Liver (tissue), 8 donors: ENCODE measurements at regions not wholly inside any gene's neighbourhood (a gene's known extent, or its start where the extent isn't known, plus 50 kb on each side); places are given as distances from the start of the nearest gene placed in this dataset.

Experiments
- DNase-seq: peaks from one replicate; pipeline ENCODE4 v3.0.0-alpha.2; 2017; ENCODE audit warnings: low spot score
- H3K27ac ChIP-seq, 2 donors: one replicate each; pipeline ENCODE4 v1.7.0; 2013; ENCODE audit warnings: inconsistent platforms in 2 of 2, low read length in 2 of 2, control low read depth in 1 of 2, low read depth in 1 of 2, mild to moderate bottlenecking in 1 of 2
- H3K27me3 ChIP-seq, 4 donors: one replicate each; pipeline versions ENCODE4 v1.6.1 to v1.7.0; 2013; ENCODE audit warnings: low read length in 3 of 4, inconsistent platforms in 1 of 4, mild to moderate bottlenecking in 1 of 4, moderate library complexity in 1 of 4; ENCODE audit not compliant: control insufficient read depth in 4 of 4, insufficient read depth in 4 of 4
- H3K36me3 ChIP-seq, 4 donors: one replicate each; pipeline versions ENCODE4 v1.6.1 to v1.7.0; 2013; ENCODE audit warnings: low read length in 3 of 4, mild to moderate bottlenecking in 3 of 4, low read depth in 1 of 4, moderate library complexity in 1 of 4; ENCODE audit not compliant: control insufficient read depth in 4 of 4, insufficient read depth in 3 of 4
- H3K4me1 ChIP-seq, 4 donors: one replicate each; pipeline versions ENCODE4 v1.6.1 to v1.7.0; 2013; ENCODE audit warnings: low read length in 3 of 4, mild to moderate bottlenecking in 3 of 4, moderate library complexity in 1 of 4; ENCODE audit not compliant: control insufficient read depth in 4 of 4, insufficient read depth in 4 of 4
- H3K4me3 ChIP-seq, 3 donors: one replicate each; pipeline versions ENCODE4 v1.6.1 to v1.7.0; 2013; ENCODE audit warnings: low read length in 3 of 3, control low read depth in 1 of 3, low read depth in 1 of 3, mild to moderate bottlenecking in 1 of 3
- H3K9ac ChIP-seq, 2 donors: one replicate each; pipeline ENCODE4 v1.7.0; 2013; ENCODE audit warnings: low read length in 2 of 2, mild to moderate bottlenecking in 2 of 2, moderate library complexity in 2 of 2, control low read depth in 1 of 2, low read depth in 1 of 2
- H3K9me3 ChIP-seq, 4 donors: one replicate each; pipeline versions ENCODE4 v1.6.1 to v1.7.0; 2013; ENCODE audit warnings: low read length in 3 of 4; ENCODE audit not compliant: control insufficient read depth in 4 of 4
- ATF3 ChIP-seq: IDR thresholded peaks from 2 replicates; pipeline ENCODE4 v1.6.1; 2016; ENCODE audit warnings: antibody characterized with exemption
- CTCF ChIP-seq: fragments of 150-350 bp; IDR thresholded peaks from 2 replicates; pipeline ENCODE4 v1.5.1; 2017; ENCODE audit warnings: improper control_type of control experiment, low read depth, low read length; ENCODE audit not compliant: missing input control
- EGR1 ChIP-seq, 2 donors: IDR thresholded peaks; 2 replicates each; pipeline ENCODE4 v1.6.1; 2016 to 2018; ENCODE audit warnings: antibody characterized with exemption in 2 of 2, low read depth in 2 of 2
- FOXA1 ChIP-seq: IDR thresholded peaks from 2 replicates; pipeline ENCODE4 v1.6.1; 2016; ENCODE audit warnings: antibody characterized with exemption
- FOXA2 ChIP-seq: IDR thresholded peaks from 2 replicates; pipeline ENCODE4 v1.6.1; 2016; ENCODE audit warnings: antibody characterized with exemption
- GABPA ChIP-seq, 2 donors: IDR thresholded peaks in 1 of 2; conservative IDR thresholded peaks in 1 of 2; 2 replicates each; pipeline ENCODE4 v1.6.1; 2016; ENCODE audit warnings: antibody characterized with exemption in 2 of 2, mild to moderate bottlenecking in 1 of 2, moderate library complexity in 1 of 2
- HNF4A ChIP-seq, 2 donors: conservative IDR thresholded peaks; 2 replicates each; pipeline ENCODE4 v1.6.1; 2016; ENCODE audit warnings: antibody characterized with exemption in 2 of 2, mild to moderate bottlenecking in 2 of 2
- HNF4G ChIP-seq: IDR thresholded peaks from 2 replicates; pipeline ENCODE4 v1.6.1; 2016; ENCODE audit warnings: antibody characterized with exemption
- JUND ChIP-seq, 2 donors: IDR thresholded peaks; 2 replicates each; pipeline ENCODE4 v1.6.1; 2016; ENCODE audit warnings: antibody characterized with exemption in 2 of 2
- RAD21 ChIP-seq, 2 donors: IDR thresholded peaks; 2 replicates each; pipeline ENCODE4 v1.6.1; 2016; ENCODE audit warnings: antibody characterized with exemption in 2 of 2, mild to moderate bottlenecking in 2 of 2
- REST ChIP-seq: IDR thresholded peaks from 2 replicates; pipeline ENCODE4 v1.6.1; 2016; ENCODE audit warnings: antibody characterized with exemption, mild to moderate bottlenecking
- RXRA ChIP-seq, 2 donors: IDR thresholded peaks; 2 replicates each; pipeline ENCODE4 v1.6.1; 2017 to 2018; ENCODE audit warnings: antibody characterized with exemption in 2 of 2, mild to moderate bottlenecking in 1 of 2
- SP1 ChIP-seq: IDR thresholded peaks from 2 replicates; pipeline ENCODE4 v1.6.1; 2018; ENCODE audit warnings: antibody characterized with exemption, mild to moderate bottlenecking
- TAF1 ChIP-seq: conservative IDR thresholded peaks from 2 replicates; pipeline ENCODE4 v1.6.1; 2016; ENCODE audit warnings: antibody characterized with exemption, mild to moderate bottlenecking
- YY1 ChIP-seq: IDR thresholded peaks from 2 replicates; pipeline ENCODE4 v1.6.1; 2016; ENCODE audit warnings: antibody characterized with exemption, mild to moderate bottlenecking
- WGBS: extraction: QIAGEN DNeasy Blood & Tissue Kit; methylation state at CpG from one replicate; pipeline ENCODE4 v1.1.7; 2013; 5-methylcytosine and 5-hydroxymethylcytosine counted together
- TF ChIP-seq, protein P1 (sequence below): IDR thresholded peaks from 2 replicates; pipeline ENCODE4 v1.6.1; 2016; ENCODE audit warnings: antibody characterized with exemption
- TF ChIP-seq, protein P2 (sequence below): IDR thresholded peaks from 2 replicates; pipeline ENCODE4 v1.6.1; 2016; ENCODE audit warnings: antibody characterized with exemption
- donor health status: healthy.
- donor health status: healthy.
- donor health status: healthy.
- donor health status: healthy.
- donor health status: healthy.

DNA sequence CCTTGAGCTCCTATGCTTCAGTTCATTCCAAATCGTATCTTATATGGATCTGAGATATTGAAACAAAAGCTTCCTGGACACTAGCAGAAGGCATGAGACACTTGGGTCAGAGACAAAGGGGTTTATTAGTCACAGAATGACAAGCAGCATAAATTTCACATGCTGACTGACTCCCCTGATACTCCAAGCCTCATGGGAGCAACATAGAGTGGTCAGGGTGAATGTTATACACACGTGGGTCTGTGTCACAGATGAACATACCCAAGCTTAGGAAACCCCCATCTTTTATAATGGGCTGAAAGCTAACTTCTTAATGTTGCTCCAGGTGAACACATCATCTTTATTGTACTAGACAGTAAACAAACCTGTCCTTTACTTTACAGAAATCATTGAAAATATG, 599.9 kb upstream of the RGS18 start:
- H3K9me3 ChIP-seq, result no peaks in the 10 kb centered on the region
- H3K27ac ChIP-seq, result no peak overlapping the region
- H3K4me1 ChIP-seq, result no peaks in the 10 kb centered on the region
- WGBS, result 48% methylated on average over 2 of the region's 2 CpGs
- no peak for DNase-seq
- no peaks in the 10 kb centered on the region for H3K27me3 ChIP-seq
- H3K36me3 ChIP-seq, result no peaks in the 10 kb centered on the region
- no peak for TF ChIP-seq RXRA (IDR thresholded peaks at IDR 0.05)
- TF ChIP-seq, protein P1, sequence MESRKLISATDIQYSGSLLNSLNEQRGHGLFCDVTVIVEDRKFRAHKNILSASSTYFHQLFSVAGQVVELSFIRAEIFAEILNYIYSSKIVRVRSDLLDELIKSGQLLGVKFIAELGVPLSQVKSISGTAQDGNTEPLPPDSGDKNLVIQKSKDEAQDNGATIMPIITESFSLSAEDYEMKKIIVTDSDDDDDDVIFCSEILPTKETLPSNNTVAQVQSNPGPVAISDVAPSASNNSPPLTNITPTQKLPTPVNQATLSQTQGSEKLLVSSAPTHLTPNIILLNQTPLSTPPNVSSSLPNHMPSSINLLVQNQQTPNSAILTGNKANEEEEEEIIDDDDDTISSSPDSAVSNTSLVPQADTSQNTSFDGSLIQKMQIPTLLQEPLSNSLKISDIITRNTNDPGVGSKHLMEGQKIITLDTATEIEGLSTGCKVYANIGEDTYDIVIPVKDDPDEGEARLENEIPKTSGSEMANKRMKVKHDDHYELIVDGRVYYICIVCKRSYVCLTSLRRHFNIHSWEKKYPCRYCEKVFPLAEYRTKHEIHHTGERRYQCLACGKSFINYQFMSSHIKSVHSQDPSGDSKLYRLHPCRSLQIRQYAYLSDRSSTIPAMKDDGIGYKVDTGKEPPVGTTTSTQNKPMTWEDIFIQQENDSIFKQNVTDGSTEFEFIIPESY, result no peak
- no peak for TF ChIP-seq EGR1 (IDR thresholded peaks at IDR 0.05; ENCODE audit: low read depth in 2 of 2)
- H3K9ac ChIP-seq, result no peak overlapping the region
- H3K4me3 ChIP-seq, result no peak overlapping the region

DNA sequence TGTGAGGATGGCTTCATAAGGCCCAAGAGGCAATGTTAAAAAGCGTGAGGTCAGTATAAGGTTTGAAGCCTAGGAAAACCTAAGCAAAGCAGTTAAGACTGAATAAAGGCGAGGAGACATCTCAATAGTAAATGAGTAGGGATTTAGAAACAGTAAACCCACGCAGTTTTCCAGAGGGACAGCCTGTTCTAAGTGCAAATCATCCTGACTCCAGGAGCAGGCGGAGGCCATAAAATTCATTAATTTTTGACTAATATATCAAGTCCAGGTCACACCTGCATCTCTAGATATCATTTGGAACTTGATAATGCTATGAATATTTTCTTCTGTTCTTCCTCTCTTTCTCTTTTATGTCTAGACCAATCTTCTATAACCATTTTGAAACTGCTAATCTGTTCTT, 597.0 kb upstream of the RGS18 start:
- no peak overlapping the region for H3K27ac ChIP-seq
- H3K27me3 ChIP-seq, result no peaks in the 10 kb centered on the region
- no peaks in the 10 kb centered on the region for H3K36me3 ChIP-seq
- no peak for DNase-seq
- TF ChIP-seq RAD21 (IDR thresholded peaks at IDR 0.05) (no peak), ATF3 (no peak), RXRA (IDR thresholded peaks at IDR 0.05) (no peak), SP1 (no peak), EGR1 (IDR thresholded peaks at IDR 0.05; ENCODE audit: low read depth in 2 of 2) (no peak), TAF1 (no peak), HNF4A (conservative IDR thresholded peaks at IDR 0.05) (no peak), FOXA1 (no peak), REST (no peak), YY1 (no peak), JUND (IDR thresholded peaks at IDR 0.05) (no peak), HNF4G (no peak), GABPA (IDR thresholded peaks at IDR 0.05 in 1 of 2, conservative IDR thresholded peaks at IDR 0.05 in 1 of 2) (no peak), FOXA2 (no peak), CTCF (no peak)
- TF ChIP-seq, protein P2, sequence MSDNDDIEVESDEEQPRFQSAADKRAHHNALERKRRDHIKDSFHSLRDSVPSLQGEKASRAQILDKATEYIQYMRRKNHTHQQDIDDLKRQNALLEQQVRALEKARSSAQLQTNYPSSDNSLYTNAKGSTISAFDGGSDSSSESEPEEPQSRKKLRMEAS, result no peak
- TF ChIP-seq, protein P1, result no peak
- WGBS, result 60% methylated on average over 4 of the region's 4 CpGs
- H3K4me3 ChIP-seq, result no peak overlapping the region
- H3K9me3 ChIP-seq, result no peaks in the 10 kb centered on the region
- no peak overlapping the region for H3K9ac ChIP-seq
- H3K4me1 ChIP-seq, result no peaks in the 10 kb centered on the region
